Body of pancreas (tissue), 4 donors: ENCODE measurements at regions not wholly inside any gene's neighbourhood (a gene's known extent, or its start where the extent isn't known, plus 50 kb on each side); places are given as distances from the start of the nearest gene placed in this dataset.

Source experiments
- POLR2A ChIP-seq, 3 donors: fragments of 450-650 bp; IDR thresholded peaks; one replicate each; pipeline ENCODE4 v1.6.1; 2016; ENCODE audit warnings: antibody characterized with exemption in 3 of 3, mild to moderate bottlenecking in 2 of 3
- TF ChIP-seq, protein P1 (sequence below), 7 experiments: fragments of 450-650 bp in 4 of 7; fragments of 200-600 bp in 3 of 7; sonication (generic) in 3 of 7; IDR thresholded peaks; one replicate each; pipeline ENCODE4 v1.5.1; 2016 to 2019; ENCODE audit warnings: antibody characterized with exemption in 7 of 7

DNA sequence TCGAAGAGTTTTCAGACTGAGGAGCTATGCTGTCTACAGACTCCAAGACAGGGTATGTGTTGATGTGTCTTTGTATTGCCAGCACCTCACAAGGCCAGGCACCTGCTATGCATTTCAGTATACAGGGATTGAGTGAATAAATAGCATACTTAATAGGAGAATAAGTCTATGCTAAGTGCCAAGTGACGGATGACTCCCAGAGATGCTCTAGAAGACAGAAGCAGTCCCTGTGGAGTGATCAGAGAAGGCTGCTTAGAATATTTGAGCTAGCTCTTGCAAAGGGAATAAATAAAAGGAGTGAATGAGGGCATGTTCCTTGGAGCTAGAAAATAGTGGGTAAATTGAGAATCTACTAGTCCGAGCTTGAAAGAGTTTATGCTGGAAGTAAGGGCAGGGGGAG lies 346.4 kb downstream of the GATA3 start:
- TF ChIP-seq, protein P1, sequence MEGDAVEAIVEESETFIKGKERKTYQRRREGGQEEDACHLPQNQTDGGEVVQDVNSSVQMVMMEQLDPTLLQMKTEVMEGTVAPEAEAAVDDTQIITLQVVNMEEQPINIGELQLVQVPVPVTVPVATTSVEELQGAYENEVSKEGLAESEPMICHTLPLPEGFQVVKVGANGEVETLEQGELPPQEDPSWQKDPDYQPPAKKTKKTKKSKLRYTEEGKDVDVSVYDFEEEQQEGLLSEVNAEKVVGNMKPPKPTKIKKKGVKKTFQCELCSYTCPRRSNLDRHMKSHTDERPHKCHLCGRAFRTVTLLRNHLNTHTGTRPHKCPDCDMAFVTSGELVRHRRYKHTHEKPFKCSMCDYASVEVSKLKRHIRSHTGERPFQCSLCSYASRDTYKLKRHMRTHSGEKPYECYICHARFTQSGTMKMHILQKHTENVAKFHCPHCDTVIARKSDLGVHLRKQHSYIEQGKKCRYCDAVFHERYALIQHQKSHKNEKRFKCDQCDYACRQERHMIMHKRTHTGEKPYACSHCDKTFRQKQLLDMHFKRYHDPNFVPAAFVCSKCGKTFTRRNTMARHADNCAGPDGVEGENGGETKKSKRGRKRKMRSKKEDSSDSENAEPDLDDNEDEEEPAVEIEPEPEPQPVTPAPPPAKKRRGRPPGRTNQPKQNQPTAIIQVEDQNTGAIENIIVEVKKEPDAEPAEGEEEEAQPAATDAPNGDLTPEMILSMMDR (IDR thresholded peaks at IDR 0.05) = no peak
- no peak for TF ChIP-seq POLR2A (IDR thresholded peaks at IDR 0.05)
